ENCODE measurements at regions not wholly inside any gene's neighbourhood (a gene's known extent, or its start where the extent isn't known, plus 50 kb on each side); places are given as distances from the start of the nearest gene placed in this dataset.

DNA sequence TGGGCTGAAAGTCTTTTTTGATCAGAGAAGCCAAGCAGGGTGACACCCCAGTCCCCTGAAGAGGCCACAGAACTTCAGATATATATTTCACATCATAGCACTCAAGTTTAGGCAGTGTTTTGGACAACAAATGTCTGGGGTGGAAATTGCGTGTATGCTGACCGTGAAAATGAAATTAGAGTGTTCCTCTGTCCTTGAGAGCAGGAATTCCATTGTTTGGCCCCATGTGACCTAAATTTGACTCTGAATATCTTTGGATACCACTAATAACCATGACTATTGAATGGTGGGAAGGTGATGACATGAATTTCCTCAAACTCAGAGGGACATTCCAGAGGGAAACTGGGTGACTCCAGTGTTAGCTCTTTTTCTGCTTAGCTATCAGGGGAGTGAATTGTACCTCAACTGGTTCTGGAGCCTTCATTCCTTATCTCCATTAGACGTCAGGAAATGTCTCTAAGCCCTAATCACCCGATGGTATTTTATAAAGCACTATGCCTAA, 263.5 kb upstream of the RASGRP1 start:
- Histone ChIP-seq H3K27me3 (no peaks in the 10 kb centered on the region), H3K36me3 (no peaks in the 10 kb centered on the region), H3K4me1 (no peaks in the 10 kb centered on the region), H3K27ac (no peak overlapping the region), H3K4me3 (no peak overlapping the region), H3K9me3 (no peaks in the 10 kb centered on the region)
- DNase-seq: no peak
- TF ChIP-seq CTCF (IDR thresholded peaks at IDR 0.05) (no peak), EP300 (IDR thresholded peaks at IDR 0.05) (no peak), POLR2AphosphoS5 (IDR thresholded peaks at IDR 0.05) (no peak), POLR2A (IDR thresholded peaks at IDR 0.05) (no peak)
- 46 to 53% methylated on average over 4 of the region's 4 CpGs for WGBS, 2 donors
- no peak for ATAC-seq (ENCODE audit: low FRiP score in 2 of 2)

DNA sequence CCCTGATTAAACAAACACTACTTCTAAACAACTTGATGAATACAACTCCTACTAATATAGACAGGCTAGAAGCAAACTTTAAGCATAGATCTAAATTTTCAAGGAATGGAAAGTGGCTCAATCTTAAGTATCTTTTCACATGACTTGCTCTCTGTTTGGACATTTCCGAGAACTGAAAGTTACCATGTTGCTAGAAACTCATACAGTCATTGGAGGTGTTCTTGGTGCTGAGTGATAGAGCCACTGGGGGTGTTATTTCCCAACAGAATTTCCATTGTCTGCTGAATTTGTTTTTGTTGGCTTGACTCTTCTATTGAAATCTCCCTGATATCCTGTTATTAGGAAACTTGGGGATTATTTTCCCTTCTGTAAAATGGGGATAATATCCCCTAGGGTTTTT, 264.5 kb upstream of the RASGRP1 start:
- 85 to 100% methylated on average over 1 of the region's 1 CpG for WGBS, 2 donors
- no peak for TF ChIP-seq EP300 (IDR thresholded peaks at IDR 0.05)
- TF ChIP-seq POLR2A (IDR thresholded peaks at IDR 0.05): no peak
- no peak for TF ChIP-seq CTCF (IDR thresholded peaks at IDR 0.05)
- no peak for TF ChIP-seq POLR2AphosphoS5 (IDR thresholded peaks at IDR 0.05)
- Histone ChIP-seq H3K27me3 (no peaks in the 10 kb centered on the region), H3K9me3 (no peaks in the 10 kb centered on the region), H3K36me3 (no peaks in the 10 kb centered on the region), H3K4me1 (no peaks in the 10 kb centered on the region), H3K27ac (no peak overlapping the region), H3K4me3 (no peak overlapping the region)
- no peak for ATAC-seq (ENCODE audit: low FRiP score in 2 of 2)
- DNase-seq: no peak

- Histone ChIP-seq H3K36me3 (no peaks in the 10 kb centered on the region), H3K27me3 (no peaks in the 10 kb centered on the region), H3K4me1 (no peaks in the 10 kb centered on the region), H3K9me3 (no peaks in the 10 kb centered on the region), H3K4me3 (no peak overlapping the region), H3K27ac (no peak overlapping the region)
- DNase-seq (no peak), ATAC-seq (ENCODE audit: low FRiP score in 2 of 2) (no peak)
- WGBS, 2 donors: 58 to 64% methylated on average over 1 of the region's 1 CpG
- TF ChIP-seq EP300 (IDR thresholded peaks at IDR 0.05) (no peak), CTCF (IDR thresholded peaks at IDR 0.05) (no peak), POLR2A (IDR thresholded peaks at IDR 0.05) (no peak), POLR2AphosphoS5 (IDR thresholded peaks at IDR 0.05) (no peak)
These were observed 277.6 kb upstream of the RASGRP1 start for GRCh38 chr15:38842226-38842625.

GRCh38 chr15:38843051-38843501, 278.5 kb upstream of the RASGRP1 start:
- no peak for ATAC-seq (ENCODE audit: low FRiP score in 2 of 2)
- H3K4me3 ChIP-seq: no peak overlapping the region
- no peaks in the 10 kb centered on the region for H3K27me3 ChIP-seq
- DNase-seq: no peak
- H3K36me3 ChIP-seq: no peaks in the 10 kb centered on the region
- WGBS, 2 donors: 90 to 92% methylated on average over 3 of the region's 3 CpGs
- H3K9me3 ChIP-seq: no peaks in the 10 kb centered on the region
- TF ChIP-seq EP300 (IDR thresholded peaks at IDR 0.05) (no peak), POLR2AphosphoS5 (IDR thresholded peaks at IDR 0.05) (no peak), CTCF (IDR thresholded peaks at IDR 0.05) (no peak), POLR2A (IDR thresholded peaks at IDR 0.05) (no peak)
- H3K4me1 ChIP-seq: no peaks in the 10 kb centered on the region
- no peak overlapping the region for H3K27ac ChIP-seq
